ENCODE measurements at regions not wholly inside any gene's neighbourhood (a gene's known extent, or its start where the extent isn't known, plus 50 kb on each side); places are given as distances from the start of the nearest gene placed in this dataset.
"Not testable (repeated sequence)": the region's sequence is repeated elsewhere in the genome, so short reads cannot be mapped to it uniquely, and the experiment has no call there.

DNA sequence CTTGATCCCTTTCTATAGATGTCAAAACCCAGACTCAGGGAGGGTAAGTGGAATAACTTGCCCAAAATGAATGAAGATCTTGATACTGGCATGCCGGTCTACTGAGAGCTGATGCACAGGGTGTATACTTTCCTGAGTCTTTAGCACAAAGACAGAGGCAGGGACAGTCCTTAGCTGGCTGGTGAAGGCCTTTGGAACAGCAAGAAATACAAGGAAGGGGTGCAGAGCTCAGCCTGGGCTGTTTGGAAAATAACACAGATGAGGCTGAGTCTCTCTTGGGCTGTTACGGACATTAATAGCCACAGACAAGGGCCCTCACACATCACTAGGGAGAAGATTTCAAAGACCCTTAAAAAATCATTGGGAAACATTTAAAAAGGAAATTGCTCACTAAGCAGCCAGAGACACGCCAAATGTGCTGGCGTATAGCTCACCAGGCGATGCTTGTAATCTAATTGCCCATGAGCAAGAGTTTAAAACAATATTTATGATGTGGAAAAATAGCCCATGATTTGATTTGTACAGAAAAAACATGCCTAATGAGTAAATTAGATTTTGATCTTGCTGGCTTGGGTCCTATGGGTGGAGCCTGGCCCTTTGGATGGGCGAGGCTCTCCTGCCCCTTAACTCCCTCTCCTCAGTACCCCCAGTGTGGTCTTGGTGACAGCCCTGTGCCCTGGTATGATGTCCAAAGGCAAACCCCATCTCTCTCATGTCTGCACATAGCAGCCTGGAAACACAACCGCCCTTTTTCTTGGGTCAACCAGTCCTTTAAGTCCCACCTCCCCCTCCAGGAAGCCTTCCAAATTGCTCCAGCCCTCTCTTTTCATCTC is 81.8 kb upstream of the MRPS22 start:
- WGBS, 2 experiments (ENCODE audit: insufficient coverage in 2 of 2): 96 to 98% methylated on average over 6 to 7 of the region's 7 CpGs
- Histone ChIP-seq H3K4me1 (ENCODE audit: control insufficient read depth, insufficient read depth, low read length, poor library complexity, severe bottlenecking) (no peaks in the 10 kb centered on the region), H3K4me3 (ENCODE audit: extremely low read depth, insufficient read depth, low read length, poor library complexity, severe bottlenecking) (no peak overlapping the region), H3K36me3 (ENCODE audit: control insufficient read depth, insufficient read depth, low read length) (no peaks in the 10 kb centered on the region), H3K27ac (ENCODE audit: low read depth, low read length, severe bottlenecking) (no peak overlapping the region), H3K9me3 (ENCODE audit: control insufficient read depth, low read length) (no peaks in the 10 kb centered on the region)

DNA sequence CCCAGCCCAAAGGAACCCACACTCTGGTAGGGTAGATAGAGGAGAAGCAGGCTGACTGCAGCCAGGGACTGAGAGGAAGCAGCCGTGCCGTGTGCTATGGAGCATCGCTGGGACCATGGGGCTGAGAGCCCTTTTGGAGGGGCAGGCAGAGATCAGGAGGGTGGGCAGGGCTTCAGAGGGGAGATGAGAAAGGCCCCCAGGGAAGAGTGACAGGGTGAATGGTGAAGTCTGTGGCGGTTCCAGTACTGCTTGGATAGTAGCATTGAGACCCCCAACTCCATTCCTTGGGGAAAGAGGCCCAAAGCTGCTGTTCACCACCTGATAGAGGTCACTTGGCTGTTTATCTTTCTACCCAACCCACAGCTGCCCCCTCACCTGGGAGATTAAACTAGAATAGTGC is 80.0 kb upstream of the MRPS22 start:
- no peak overlapping the region for H3K4me3 ChIP-seq (ENCODE audit: extremely low read depth, insufficient read depth, low read length, poor library complexity, severe bottlenecking)
- WGBS, 2 experiments (ENCODE audit: insufficient coverage in 2 of 2): 77 to 96% methylated on average over 3 to 4 of the region's 4 CpGs
- no peaks in the 10 kb centered on the region for H3K36me3 ChIP-seq (ENCODE audit: control insufficient read depth, insufficient read depth, low read length)
- H3K4me1 ChIP-seq (ENCODE audit: control insufficient read depth, insufficient read depth, low read length, poor library complexity, severe bottlenecking): no peaks in the 10 kb centered on the region
- no peak overlapping the region for H3K27ac ChIP-seq (ENCODE audit: low read depth, low read length, severe bottlenecking)
- no peaks in the 10 kb centered on the region for H3K9me3 ChIP-seq (ENCODE audit: control insufficient read depth, low read length)

DNA sequence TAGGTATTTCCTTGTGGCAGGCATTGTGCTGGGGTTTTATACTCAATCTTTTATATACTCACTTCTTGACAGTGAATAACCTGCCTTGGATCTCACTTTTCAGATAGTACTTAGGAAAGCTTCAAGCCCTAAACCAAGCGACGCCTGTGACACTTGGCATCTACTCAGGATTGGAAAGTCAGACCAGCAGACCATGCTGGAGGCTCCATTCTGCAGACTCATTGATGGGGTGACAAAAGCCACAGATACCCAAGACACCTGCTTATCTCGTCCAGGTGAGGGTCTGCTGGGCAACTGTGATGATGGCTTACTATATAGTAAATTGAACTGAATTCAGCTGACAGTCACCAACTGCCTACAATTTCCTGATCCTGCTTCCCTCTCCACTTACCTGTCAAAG is 79.4 kb upstream of the MRPS22 start:
- WGBS, 2 experiments (ENCODE audit: insufficient coverage in 2 of 2): 89 to 100% methylated on average over 2 of the region's 3 CpGs
- H3K9me3 ChIP-seq (ENCODE audit: control insufficient read depth, low read length): no peaks in the 10 kb centered on the region
- no peak overlapping the region for H3K4me3 ChIP-seq (ENCODE audit: extremely low read depth, insufficient read depth, low read length, poor library complexity, severe bottlenecking)
- no peaks in the 10 kb centered on the region for H3K36me3 ChIP-seq (ENCODE audit: control insufficient read depth, insufficient read depth, low read length)
- H3K4me1 ChIP-seq (ENCODE audit: control insufficient read depth, insufficient read depth, low read length, poor library complexity, severe bottlenecking): no peaks in the 10 kb centered on the region
- no peak overlapping the region for H3K27ac ChIP-seq (ENCODE audit: low read depth, low read length, severe bottlenecking)

DNA sequence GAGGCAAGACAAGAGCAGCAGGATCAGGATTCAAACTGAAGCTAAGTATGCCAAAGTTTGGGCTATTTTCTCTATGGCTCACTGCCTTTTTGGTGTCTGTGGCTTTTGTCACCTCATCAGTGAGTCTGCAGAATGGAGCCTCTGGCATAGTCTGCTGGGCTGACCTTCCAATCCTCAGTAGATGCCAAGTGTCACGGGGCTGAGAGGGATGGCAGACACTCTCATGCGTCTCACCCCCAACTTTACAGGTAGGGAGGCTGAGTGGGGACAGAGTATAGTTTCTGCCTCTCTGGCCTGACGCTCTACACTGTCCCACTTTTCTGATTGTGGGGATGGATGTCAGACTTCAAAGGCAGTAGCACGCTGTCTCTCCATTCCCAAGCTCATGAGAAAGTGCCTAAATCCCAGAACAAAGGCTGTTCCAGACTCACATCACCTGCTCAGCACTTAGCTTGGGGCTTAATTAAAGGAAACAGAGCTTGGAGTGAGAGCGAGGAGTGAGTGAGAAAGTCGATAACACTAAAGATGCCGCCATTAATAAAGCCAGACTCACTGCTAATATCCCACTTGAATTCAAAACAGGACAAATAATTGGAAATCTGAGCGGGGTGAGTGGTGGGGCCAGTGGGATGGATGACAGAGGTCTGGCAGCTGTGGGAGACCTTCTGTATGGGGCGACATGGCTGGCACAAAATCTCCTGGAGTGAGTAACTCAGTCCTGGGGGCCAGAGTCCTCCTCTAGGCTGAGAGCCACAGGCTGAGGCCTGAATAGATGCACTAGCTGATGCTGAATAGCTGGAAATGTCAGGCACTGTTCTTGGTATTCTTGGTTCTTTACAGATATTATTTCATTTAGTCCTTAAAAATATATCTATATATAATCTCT is 78.4 kb upstream of the MRPS22 start:
- no peak overlapping the region for H3K4me3 ChIP-seq (ENCODE audit: extremely low read depth, insufficient read depth, low read length, poor library complexity, severe bottlenecking)
- no peaks in the 10 kb centered on the region for H3K36me3 ChIP-seq (ENCODE audit: control insufficient read depth, insufficient read depth, low read length)
- no peaks in the 10 kb centered on the region for H3K9me3 ChIP-seq (ENCODE audit: control insufficient read depth, low read length)
- WGBS, 2 experiments (ENCODE audit: insufficient coverage in 2 of 2): 78 to 85% methylated on average over 4 to 5 of the region's 9 CpGs
- H3K4me1 ChIP-seq (ENCODE audit: control insufficient read depth, insufficient read depth, low read length, poor library complexity, severe bottlenecking): no peaks in the 10 kb centered on the region
- no peak overlapping the region for H3K27ac ChIP-seq (ENCODE audit: low read depth, low read length, severe bottlenecking)

DNA sequence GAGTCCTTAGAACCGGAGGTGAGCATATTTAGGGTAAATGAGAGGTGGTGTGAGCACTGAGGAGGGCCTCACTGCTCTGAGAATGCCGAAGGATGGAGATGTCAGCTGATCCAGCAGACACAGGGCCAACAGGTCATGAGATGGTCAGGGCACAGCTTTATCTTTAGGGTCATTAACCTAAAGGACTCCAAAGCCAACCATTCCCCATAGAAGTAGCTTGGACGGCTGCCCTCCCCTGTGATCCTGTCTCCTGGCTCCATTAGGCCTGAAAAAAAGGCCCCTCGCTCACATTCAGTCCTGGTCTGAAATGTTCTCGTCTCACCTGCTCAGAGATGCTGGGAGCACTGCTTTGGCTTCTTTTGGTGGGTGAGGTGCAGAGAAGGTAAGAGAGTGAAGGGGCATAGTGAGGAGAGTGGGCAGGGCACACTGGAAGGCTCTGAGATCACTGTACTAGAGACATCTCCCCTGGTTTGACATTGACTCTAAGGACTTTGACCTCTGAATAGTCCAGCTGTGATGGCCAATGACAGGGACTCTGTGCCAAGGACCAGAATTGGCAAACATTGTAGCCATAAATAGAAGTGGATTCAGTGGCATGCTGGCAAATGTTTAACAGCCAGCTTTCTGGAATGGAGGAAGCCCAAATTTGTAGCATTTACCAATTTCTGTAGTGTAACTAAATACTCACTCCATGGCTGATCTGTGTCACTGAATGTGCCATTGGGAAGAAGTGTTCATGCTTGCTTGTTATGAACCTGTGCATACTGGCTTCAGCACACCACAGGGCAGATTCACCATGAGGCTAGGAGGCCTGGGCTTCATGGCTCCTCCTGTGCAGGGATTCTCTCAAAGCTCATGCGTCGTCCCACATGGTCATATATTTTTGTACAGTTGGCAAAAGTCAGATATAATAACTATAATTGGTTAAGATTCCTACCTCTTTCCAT is 76.2 kb upstream of the MRPS22 start:
- Histone ChIP-seq H3K36me3 (ENCODE audit: control insufficient read depth, insufficient read depth, low read length) (no peaks in the 10 kb centered on the region), H3K4me3 (ENCODE audit: extremely low read depth, insufficient read depth, low read length, poor library complexity, severe bottlenecking) (no peak overlapping the region), H3K27ac (ENCODE audit: low read depth, low read length, severe bottlenecking) (no peak overlapping the region), H3K4me1 (ENCODE audit: control insufficient read depth, insufficient read depth, low read length, poor library complexity, severe bottlenecking) (no peaks in the 10 kb centered on the region), H3K9me3 (ENCODE audit: control insufficient read depth, low read length) (no peaks in the 10 kb centered on the region)
- 78 to 82% methylated on average over 4 to 5 of the region's 7 CpGs for WGBS, 2 experiments (ENCODE audit: insufficient coverage in 2 of 2)

DNA sequence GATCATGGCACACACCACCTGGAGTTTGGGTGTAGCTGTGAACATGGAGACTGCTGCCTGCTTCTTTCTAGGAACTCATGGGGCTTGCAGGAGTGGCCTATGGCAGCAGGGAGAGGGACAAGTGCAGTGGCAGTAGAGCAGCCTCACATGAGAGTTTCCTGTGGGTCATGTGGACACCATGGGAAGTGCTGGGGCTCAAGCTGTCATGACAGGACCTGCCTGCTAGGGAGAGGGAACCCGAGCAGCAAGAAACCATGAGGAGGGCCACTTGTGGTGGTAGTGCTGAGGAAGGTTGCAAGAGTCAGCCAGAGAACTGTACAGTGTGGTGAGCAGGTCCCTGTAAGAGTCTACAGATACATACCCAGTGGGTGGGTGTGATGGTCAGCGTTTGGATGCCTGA is 73.8 kb upstream of the MRPS22 start:
- WGBS, 2 experiments (ENCODE audit: insufficient coverage in 2 of 2): 80 to 100% methylated on average over 1 of the region's 2 CpGs
- H3K4me1 ChIP-seq (ENCODE audit: control insufficient read depth, insufficient read depth, low read length, poor library complexity, severe bottlenecking): no peaks in the 10 kb centered on the region
- no peaks in the 10 kb centered on the region for H3K9me3 ChIP-seq (ENCODE audit: control insufficient read depth, low read length)
- no peak overlapping the region for H3K4me3 ChIP-seq (ENCODE audit: extremely low read depth, insufficient read depth, low read length, poor library complexity, severe bottlenecking)
- H3K27ac ChIP-seq (ENCODE audit: low read depth, low read length, severe bottlenecking): no peak overlapping the region
- no peaks in the 10 kb centered on the region for H3K36me3 ChIP-seq (ENCODE audit: control insufficient read depth, insufficient read depth, low read length)

DNA sequence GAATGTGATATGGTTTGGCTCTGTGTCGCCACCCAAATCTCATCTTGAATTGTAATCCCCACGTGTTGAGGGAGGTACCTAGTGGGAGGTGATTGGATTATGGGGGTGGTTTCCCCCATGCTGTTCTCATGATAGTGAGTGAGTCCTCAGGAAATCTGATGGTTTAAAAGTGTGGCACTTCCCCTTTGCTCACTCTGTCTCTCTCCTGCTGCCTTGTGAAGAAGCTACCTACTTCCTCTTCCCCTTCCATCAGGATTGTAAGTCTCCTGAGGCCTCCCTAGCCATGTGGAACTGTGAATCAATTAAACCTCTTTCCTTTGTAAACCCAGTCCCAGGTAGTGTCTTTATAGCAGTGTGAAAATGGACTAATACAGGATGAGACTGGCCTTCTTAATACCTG is 73.2 kb upstream of the MRPS22 start:
- H3K36me3 ChIP-seq (ENCODE audit: control insufficient read depth, insufficient read depth, low read length); H3K4me3 ChIP-seq (ENCODE audit: extremely low read depth, insufficient read depth, low read length, poor library complexity, severe bottlenecking); H3K27ac ChIP-seq (ENCODE audit: low read depth, low read length, severe bottlenecking); H3K9me3 ChIP-seq (ENCODE audit: control insufficient read depth, low read length); H3K4me1 ChIP-seq (ENCODE audit: control insufficient read depth, insufficient read depth, low read length, poor library complexity, severe bottlenecking): not testable (repeated sequence)
- 65 to 68% methylated on average over 2 of the region's 2 CpGs for WGBS, 2 experiments (ENCODE audit: insufficient coverage in 2 of 2)

DNA sequence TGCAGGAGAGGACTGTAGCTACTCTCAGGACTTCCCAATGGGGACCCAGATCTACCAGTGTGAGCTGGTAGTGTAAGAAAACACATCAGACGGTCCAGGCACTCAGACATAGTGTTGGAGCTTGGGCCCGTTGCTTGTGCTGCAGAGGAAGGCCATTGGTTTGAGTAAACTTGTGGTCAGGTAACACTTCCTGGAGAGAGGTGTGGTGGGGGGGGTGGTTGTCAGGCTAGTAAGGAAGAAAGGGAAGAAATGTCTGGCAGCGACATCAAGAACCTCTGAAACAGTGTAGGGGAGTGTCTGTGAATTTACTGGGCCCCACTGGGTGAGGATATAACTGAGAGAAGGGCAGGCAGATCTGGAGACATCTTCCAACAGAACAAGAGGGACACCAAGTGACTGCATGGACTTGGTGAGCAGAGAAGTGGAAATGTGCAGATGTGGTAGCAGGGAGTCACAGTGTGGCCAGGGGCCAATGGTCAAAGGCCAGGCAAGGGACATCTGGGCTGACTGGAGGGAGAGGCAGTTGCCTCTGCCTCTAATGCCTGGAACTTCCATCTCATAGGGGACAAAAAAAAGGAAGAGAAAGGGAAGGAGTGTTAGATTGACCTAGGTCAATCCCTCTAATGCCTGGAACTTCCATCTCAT is 63.7 kb upstream of the MRPS22 start:
- no peaks in the 10 kb centered on the region for H3K9me3 ChIP-seq (ENCODE audit: control insufficient read depth, low read length)
- no peak overlapping the region for H3K4me3 ChIP-seq (ENCODE audit: extremely low read depth, insufficient read depth, low read length, poor library complexity, severe bottlenecking)
- no peak overlapping the region for H3K27ac ChIP-seq (ENCODE audit: low read depth, low read length, severe bottlenecking)
- 82 to 89% methylated on average over 3 of the region's 3 CpGs for WGBS, 2 experiments (ENCODE audit: insufficient coverage in 2 of 2)
- no peaks in the 10 kb centered on the region for H3K36me3 ChIP-seq (ENCODE audit: control insufficient read depth, insufficient read depth, low read length)
- no peaks in the 10 kb centered on the region for H3K4me1 ChIP-seq (ENCODE audit: control insufficient read depth, insufficient read depth, low read length, poor library complexity, severe bottlenecking)

DNA sequence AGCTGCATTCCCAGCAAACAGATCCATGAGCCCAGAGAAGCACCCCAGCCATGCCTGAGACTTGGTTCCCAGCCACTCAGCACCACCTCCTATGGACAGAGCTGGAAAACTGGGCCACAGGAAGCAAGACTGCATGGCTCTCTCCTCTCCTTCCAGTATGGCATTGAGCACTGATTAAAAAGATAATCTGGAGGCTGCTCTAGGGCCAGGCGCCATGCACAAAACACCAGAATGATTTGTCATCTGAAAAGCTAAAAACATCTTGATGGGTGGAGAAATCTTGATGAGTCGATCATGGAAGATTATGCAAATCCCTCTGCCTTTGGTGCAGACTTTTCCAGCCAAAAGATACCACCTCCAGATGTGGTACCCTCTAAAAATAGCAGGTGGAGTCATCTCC is 62.7 kb upstream of the MRPS22 start:
- Histone ChIP-seq H3K4me3 (ENCODE audit: extremely low read depth, insufficient read depth, low read length, poor library complexity, severe bottlenecking) (no peak overlapping the region), H3K4me1 (ENCODE audit: control insufficient read depth, insufficient read depth, low read length, poor library complexity, severe bottlenecking) (no peaks in the 10 kb centered on the region), H3K9me3 (ENCODE audit: control insufficient read depth, low read length) (no peaks in the 10 kb centered on the region), H3K27ac (ENCODE audit: low read depth, low read length, severe bottlenecking) (no peak overlapping the region), H3K36me3 (ENCODE audit: control insufficient read depth, insufficient read depth, low read length) (no peaks in the 10 kb centered on the region)
- WGBS, 2 experiments (ENCODE audit: insufficient coverage in 2 of 2): 75 to 83% methylated on average over 1 to 2 of the region's 2 CpGs
